GM21723 (cell line): ENCODE measurements at regions not wholly inside any gene's neighbourhood (a gene's known extent, or its start where the extent isn't known, plus 50 kb on each side); places are given as distances from the start of the nearest gene placed in this dataset.
"Not testable (repeated sequence)": the region's sequence is repeated elsewhere in the genome, so short reads cannot be mapped to it uniquely, and the experiment has no call there.

Experiments
- ATAC-seq: cut with Tn5 transposase; IDR thresholded peaks from one replicate; pipeline ENCODE4 v1.9.1; 2021; ENCODE audit warnings: mild to moderate bottlenecking, moderate library complexity; ENCODE audit not compliant: unreplicated experiment

DNA sequence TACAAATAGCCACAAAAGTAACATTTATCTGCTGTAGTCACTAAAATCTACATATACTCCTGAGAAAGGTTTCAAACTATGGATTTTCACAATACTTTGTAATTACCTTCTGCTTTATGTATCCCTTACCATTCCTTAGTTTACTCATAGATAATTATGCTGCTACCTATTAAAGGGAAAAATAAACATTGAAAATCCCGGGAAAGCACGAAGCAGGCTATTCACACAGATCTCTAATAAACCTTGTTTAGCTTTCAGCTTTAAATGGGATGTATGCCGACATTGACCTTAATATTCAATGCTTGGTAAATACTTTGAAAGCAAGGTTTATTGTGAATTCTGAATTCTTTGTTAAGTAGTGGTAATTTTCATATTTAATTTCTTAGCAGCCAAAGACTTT lies 58.5 kb upstream of the SMIM30 start:
- ATAC-seq = no peak

DNA sequence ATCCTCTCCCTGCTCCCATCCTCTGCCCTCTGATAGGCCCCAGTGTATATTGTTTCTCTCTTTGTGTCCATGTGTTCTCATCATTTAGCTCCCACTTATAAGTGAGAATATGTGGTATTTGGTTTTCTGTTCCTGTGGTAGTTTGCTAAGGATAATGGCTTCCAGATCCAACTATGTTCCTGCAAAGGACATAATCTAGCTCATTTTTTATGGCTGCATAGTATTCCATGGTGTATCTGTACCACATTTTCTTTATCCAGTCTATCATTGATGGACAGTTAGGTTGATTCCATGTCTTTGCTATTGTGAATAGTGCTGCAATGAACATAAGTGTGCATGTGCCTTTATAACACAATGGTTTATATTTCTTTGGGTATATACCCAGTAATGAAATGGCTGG lies 57.8 kb upstream of the SMIM30 start:
- ATAC-seq = not testable (repeated sequence)

DNA sequence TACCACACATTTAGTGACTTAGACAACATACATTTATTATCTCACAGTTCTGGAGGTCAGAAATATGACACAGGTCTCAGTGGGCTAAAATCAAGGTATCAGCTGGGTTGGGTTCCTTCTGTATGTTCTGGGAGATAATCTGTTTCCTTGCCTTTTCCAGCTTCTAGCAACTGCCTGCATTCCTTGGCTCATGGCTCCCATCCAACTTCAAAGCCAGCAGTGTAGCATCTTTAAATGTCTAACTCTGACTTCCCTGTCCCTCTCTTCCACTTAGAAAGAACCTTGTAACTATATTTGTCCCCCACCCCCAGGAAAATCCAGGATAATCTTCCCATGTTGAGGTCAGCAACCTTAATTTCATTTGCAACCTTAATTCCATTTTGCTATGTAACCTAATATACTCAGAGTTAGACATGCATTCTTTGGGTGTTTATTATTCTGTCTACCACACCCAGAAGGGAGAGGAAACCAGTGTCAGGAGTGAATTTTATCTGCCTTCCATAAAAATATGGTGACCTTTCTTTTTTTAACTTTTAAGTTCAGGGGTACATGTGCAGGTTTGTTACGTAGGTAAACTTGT lies 57.3 kb upstream of the SMIM30 start:
- no peak for ATAC-seq

DNA sequence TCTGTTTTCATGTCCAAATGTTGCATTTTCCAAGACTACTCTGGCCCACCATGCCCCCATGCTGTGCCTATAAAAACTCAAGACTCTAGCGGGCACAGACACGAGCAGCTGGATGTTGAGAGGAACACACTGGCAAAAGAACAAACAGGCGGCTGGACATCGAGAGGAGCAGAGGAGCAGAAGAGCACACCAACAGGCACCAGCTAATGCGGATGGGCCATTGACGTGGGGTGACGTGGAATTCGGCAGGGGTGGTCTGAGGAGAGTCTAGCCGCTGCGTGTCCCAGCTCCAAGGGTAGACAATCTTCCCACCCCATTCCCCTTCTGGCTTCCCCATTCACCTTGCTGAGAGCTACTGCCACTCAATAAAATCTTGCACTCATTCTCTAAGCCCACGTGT lies 54.4 kb upstream of the SMIM30 start:
- no peak for ATAC-seq

DNA sequence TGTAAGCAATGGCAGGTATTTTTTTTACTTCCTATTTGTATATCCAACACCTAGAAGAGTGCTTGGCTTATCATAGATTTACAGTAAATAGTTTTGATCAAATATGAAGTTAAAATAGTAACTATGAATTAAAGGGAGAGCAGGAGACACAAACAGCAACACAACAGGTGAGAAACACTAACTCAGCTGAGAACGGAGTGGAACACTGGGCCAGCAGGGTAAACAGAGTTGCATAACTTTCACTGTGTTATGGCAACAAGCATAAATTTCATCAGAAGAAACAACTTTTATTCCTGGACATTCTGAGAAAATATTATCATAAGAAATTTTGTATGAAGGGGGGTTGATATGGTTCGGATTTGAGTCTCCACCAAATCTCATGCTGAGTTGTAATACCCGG lies 52.2 kb upstream of the SMIM30 start:
- no peak for ATAC-seq
